Hematopoietic multipotent progenitor cell treated with erythropoietin and hydrocortisone succinate and interleukin-3 and kit ligand, for 4 days (in vitro differentiated cells): ENCODE measurements at regions not wholly inside any gene's neighbourhood (a gene's known extent, or its start where the extent isn't known, plus 50 kb on each side); places are given as distances from the start of the nearest gene placed in this dataset.
A peak's percentile ranks its signal among the peaks of the same experiment; 100 is the strongest.

Experiments used
- DNase-seq: peaks from one replicate; pipeline ENCODE4 v3.0.0-alpha.2; 2015

- no peak for DNase-seq
Observed at GRCh38 chr4:123776267-123776666, 379.7 kb downstream of the SPRY1 start.

- no peak for DNase-seq
Observed at GRCh38 chr4:123777373-123777772, 380.8 kb downstream of the SPRY1 start.

- no peak for DNase-seq
Observed at GRCh38 chr4:123783151-123783790, 386.7 kb downstream of the SPRY1 start.

DNA sequence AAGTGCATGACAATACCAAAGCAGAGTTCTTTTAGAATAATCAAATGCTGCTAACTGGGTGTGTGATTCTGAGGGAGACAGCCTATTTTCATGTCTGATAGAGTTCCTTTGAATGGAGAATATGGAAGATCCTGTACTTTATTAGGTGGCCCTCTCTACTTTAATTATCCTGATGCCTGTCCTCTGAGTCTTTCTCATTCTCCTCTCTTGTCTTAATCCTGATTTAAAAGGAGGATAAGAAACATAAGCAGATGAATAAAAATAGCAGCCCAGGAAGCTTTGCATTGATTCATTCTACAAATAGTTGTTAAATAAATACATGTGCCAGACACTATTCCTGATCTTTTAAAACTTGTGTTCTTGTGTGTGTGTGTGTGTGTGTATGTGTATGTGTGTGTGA, 387.3 kb downstream of the SPRY1 start:
- DNase-seq: no peak

DNA sequence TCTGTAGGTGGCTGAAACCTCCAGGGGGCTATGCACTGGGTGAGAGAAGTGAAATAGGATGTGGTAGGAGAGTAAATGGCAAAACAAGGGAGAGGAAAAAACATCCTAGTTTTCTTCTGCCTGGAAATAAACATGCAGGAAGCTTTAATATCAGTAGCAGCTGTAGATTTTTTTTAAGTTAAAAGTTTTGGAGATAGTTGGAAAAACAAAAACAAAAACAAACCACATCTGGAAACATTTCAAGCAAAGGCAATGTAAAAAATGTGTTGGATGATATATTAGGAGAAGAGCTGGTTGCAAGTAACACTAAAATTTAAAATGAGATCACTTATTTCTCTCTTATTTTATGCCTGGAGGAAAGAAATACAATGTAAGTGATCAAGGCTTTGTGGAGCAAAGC, 388.0 kb downstream of the SPRY1 start:
- no peak for DNase-seq

DNA sequence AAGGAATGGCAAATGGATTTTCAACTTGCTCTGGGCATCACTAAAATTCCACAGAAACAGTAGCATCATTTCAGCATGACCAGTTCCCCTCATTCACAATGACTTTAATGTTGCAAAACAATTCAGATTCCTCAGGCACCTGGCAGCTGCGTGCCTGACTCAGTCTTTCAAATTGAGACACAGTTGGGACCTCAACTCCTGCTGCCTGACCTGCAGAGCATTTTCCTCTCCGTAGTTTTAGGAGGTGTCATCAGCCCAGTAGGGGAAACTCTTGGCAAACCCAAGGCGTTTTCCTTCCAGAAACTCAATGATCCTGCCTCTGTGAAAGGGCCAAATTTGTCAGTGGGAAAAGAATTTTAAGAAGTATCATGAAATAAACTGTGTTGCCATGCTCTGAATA, 388.9 kb downstream of the SPRY1 start:
- DNase-seq: no peak

GRCh38 chr4:123786163-123786915, 389.7 kb downstream of the SPRY1 start:
- DNase-seq: no peak

DNA sequence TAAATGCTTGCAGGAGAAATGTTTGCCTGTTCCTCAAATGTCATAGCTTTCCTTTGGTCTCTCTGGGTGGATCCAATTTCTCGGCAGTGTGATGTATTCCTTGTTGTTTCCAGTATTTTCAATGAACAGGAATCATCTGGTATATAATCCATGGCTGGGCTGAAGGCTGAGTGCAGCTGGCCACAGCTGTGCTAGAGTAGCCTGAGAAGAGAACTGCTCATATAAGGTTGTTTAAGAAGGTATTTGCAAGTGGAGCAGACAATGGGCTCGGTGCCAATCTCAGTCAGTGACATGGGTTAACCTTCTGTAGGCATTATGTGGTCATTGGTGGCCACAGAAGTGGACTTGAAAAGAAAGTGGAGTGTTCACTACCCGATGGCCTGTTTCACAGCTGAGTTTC, 390.3 kb downstream of the SPRY1 start:
- peak; percentile 7 for DNase-seq

DNA sequence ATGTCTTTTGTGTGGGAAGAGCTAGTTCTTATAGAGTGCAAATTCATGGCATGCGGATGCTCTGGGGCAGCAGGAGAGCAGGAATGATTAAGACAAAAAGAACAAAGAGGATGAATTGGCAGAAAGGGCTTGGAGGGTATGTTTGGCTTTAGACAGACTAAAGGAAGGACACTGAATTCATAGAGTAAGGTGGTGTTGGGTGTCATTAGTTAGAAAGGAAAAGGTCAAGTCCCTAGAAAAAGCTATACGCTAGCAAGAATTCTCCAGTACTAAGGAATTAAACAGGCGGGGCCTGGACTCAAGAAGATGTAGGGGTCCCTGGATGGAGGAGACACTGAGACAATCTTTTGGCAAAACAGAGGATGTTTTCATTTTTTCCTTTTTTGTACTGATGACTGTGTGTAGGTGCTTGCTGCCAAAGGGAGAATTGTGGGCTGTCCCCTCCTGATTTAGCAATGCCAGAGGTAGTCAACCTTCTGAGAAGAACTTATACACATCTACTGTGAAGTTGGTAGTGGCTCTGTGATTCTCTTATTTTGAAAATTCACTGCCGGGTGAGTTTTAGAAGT, 391.0 kb downstream of the SPRY1 start:
- no peak for DNase-seq

- no peak for DNase-seq
Observed at GRCh38 chr4:123788577-123788976, 392.0 kb downstream of the SPRY1 start.

GRCh38 chr4:123790681-123791080, 394.1 kb downstream of the SPRY1 start:
- DNase-seq: no peak

- DNase-seq: no peak
Observed at GRCh38 chr4:123802082-123802645, 405.6 kb downstream of the SPRY1 start.

- DNase-seq: no peak
Observed at GRCh38 chr4:123802933-123803332, 406.3 kb downstream of the SPRY1 start.

- no peak for DNase-seq
Observed at GRCh38 chr4:123804196-123804721, 407.7 kb downstream of the SPRY1 start.

- no peak for DNase-seq
Observed at GRCh38 chr4:123806056-123806455, 409.5 kb downstream of the SPRY1 start.

GRCh38 chr4:123807187-123807586, 410.6 kb downstream of the SPRY1 start:
- no peak for DNase-seq

- DNase-seq: no peak
Observed at GRCh38 chr4:123807866-123808265, 411.3 kb downstream of the SPRY1 start.

DNA sequence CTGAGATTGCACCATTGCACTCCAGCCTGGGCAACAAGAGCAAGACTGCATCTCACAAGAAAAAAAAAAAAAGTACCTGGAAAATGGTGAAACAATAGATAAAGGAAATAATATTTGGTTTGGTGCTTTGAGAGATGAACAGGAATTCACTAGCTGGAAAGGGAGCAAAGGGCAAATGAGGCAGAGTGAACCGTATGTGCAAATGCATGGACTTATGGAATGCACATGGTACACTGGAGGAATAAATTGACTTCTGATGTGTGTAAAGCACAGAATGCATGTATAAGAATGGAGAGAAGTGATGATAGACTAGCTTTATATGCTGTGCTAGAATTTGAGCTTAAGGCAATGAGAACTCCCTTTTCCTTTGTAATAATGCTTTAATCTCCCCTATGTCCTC, 413.3 kb downstream of the SPRY1 start:
- DNase-seq: no peak

GRCh38 chr4:123812066-123812390, 415.4 kb downstream of the SPRY1 start:
- DNase-seq: no peak

DNA sequence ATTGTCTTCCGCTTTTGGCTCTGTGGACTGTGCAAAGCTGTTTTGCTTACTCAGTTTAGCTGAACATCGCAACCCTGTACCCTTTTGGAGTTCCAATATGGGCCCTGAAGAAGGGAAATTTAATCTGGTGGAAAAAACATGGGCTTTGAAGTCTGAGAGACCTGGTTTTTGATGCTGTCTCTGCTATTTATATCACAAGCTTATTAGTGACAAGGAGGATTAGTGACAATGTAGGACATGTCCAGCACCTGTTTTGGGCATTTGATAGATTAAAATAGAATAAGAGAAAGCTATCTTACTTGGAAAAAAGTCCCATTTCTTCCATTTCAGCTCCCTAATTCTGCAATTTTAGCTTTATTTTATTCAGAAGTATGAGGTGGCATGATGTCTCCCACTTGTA, 417.3 kb downstream of the SPRY1 start:
- DNase-seq: no peak

GRCh38 chr4:123816462-123816861, 419.9 kb downstream of the SPRY1 start:
- DNase-seq: no peak

- DNase-seq: no peak
Observed at GRCh38 chr4:123817025-123817688, 420.6 kb downstream of the SPRY1 start.

DNA sequence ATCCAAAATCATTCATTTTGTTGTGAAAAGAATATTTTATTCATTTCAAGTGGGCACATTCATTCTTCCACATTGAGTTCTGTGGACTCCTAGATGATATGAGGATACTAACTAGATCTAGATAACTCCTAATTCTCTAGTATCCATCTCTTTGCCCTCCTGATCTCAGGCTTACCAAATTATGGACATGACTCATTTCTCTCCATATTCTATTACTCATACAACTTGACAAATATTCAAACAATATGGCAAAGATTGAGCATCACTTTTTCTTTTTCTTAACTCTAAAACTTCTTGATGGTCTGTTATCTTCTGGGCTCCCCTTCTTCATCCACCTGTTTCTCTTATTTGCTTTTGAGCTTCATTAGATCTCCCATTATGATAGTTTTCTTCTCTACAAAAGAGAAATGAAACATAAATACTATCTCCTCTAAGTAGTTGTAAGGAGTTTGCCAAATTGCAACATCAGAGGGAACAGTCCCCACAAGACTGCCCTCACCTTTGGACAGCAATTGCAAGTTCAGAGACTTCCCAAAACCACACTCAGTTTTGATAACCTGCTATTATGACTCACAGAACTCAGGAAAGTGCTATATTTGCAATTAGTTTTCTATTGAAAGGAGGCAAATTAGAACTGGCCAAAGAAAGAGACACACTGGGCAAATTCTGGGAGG, 422.9 kb downstream of the SPRY1 start:
- DNase-seq: no peak
